Erythroblast (primary cell): ENCODE measurements at regions not wholly inside any gene's neighbourhood (a gene's known extent, or its start where the extent isn't known, plus 50 kb on each side); places are given as distances from the start of the nearest gene placed in this dataset.

Experiments
- DNase-seq, 2 experiments: peaks; one replicate each; lab custom pipeline; 2025; lab: John Stamatoyannopoulos, UW
- GATA1 ChIP-seq: IDR thresholded peaks from 2 replicates; pipeline ENCODE4 v1.6.1; 2011; ENCODE audit warnings: low read depth, mild to moderate bottlenecking, control low read depth, low read length, moderate library complexity
- POLR2A ChIP-seq: IDR thresholded peaks from 2 replicates; pipeline ENCODE4 v1.6.1; 2011; ENCODE audit warnings: mild to moderate bottlenecking, low read length

DNA sequence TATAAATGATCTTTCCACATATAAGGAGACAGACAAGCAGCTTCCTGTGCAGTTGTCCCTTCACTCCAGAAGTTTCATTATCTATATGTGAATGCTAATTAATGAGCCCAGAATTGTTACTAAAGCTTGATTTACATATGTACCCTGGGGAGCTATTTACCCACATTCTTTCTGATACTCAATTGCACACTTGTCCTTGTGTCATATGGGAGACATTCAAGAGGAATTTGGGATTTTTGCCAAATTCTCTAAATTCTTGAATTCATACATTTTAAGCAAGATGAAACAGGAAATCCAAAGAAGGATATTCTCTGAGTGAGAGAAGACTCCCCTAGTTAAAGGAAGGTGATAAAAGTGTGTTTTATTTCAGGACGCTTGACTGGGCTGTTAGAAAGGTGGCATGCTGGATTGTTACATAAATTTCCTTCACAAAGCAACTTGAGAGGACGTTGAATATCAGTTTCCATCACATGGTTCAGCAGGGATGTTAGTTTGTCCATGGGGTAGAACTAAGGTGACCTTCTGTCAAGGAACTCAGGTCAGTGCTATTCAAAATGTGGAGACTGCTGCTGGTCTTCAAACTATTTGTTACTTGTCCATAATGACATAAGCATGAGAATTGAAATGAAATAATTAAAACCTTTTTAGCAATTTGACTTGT is 368.2 kb downstream of the IRS1 start:
- no peak for DNase-seq
- TF ChIP-seq GATA1 = no peak
- TF ChIP-seq POLR2A = no peak

DNA sequence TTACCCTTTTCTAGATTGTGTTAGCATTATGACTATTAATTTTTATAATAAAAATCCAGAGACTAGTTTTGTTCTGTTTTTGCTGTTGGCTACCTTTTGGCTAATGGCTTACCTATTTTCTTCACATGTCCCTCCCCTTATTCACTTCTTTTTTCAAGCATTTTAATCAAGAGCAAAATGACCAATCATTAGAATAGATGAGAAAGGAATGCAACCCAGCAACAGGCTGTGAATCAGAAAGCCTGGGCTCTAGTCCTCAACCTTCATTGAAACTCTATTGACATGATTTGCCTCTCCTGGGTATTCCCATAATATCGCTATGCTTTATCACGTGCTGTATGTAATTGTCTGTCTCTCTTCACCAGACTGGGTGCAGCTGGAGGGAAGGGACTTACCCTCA is 370.1 kb downstream of the IRS1 start:
- TF ChIP-seq GATA1 (no peak), POLR2A (no peak)
- no peak for DNase-seq

DNA sequence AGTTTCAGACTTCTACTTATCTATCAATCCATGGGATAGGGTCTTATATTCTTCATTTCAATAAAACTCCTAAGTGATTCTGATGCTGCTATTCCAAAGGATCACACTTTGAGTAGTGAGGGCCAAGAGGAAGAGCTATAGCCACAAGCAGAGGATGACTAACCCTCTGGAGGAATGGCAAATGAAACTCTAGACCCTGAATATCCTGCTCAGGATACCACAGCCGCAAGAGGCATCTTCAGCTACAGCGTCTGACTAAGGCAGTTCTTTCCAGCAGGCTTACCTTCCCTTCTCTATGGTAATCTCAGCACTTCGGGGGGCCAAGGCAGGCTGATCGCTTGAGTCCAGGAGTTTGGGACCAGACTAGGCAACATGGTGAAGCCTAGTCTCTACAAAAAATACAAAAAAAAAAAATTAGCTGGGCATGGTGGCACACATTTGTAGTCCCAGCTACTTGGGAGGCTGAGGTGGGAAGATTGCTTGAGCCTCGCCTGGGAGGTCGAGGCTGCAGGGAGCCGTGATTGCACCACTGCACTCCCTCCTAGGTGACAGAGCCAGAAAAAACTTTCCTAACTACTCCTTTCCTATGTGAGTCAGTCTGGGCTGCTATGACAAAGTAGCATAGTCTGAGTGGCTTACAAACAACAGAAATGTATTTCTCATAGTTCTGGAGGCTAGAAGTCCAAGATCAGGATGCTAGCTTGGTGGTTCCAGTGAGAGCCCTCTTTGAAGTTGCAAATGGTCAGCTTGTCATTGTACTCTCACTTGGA is 371.9 kb downstream of the IRS1 start:
- TF ChIP-seq GATA1 (no peak), POLR2A (no peak)
- no peak for DNase-seq

DNA sequence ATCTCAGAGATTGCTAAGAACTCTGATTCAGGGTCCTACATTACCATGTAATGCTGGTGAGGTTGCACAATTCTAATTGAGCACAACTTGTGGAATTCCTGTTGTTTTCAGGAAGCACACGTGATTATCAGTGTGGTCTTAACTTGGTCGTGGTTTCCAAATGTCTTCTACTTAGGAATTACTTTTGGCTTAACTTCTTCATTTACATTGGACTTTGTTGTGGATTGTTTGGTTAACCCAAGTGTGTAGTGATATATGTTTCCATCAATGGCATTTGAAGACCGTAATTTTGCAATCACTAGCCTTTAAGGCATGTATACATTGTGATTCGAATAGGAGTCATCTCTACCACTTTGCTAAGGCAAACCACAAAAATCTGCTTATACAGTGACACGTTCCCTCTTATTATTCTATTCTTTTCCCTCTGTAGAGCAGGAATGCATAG is 373.3 kb downstream of the IRS1 start:
- TF ChIP-seq POLR2A (no peak), GATA1 (no peak)
- DNase-seq = no peak

DNA sequence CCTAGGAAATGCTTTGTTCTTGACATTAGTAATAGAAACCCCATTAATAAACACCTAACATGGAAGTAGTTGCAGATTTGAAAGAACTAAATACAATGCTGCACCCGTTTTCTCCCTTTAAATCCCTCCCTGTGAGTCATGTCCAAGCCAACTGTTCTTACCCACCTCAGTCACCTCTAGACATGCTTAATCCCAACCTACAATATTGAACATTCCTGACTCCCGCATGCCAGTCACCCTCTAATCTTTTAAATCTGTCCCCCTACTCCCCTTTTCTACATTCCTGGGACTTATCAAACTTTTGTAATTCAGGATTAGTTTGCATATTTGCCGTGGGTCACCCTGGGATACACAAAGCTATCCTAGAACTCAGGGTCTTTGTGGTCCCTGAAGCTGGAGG is 374.6 kb downstream of the IRS1 start:
- TF ChIP-seq GATA1 (no peak), POLR2A (no peak)
- no peak for DNase-seq

DNA sequence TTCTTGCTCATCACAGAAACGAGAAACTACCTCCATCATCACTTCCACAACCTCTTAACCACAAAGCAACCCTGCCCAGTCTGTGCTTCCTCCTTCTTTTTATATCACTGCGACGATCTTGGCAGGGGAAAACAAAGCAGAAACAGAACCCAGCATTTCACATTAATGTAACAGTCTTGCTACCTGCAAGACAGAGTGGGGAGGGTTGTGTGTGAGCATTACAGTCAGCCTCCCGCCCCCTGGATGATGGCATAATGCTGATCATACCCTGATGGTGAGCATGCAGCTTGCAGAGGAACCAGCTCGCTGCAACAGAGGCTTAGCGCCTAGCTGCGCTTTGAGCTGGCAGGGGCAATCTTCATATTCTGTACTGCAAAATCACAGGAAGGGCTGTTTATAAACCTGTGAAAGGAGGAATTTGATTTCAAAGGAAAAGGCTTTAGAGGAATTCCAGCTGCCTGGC is 376.1 kb downstream of the IRS1 start:
- TF ChIP-seq GATA1 (no peak), POLR2A (no peak)
- no peak for DNase-seq

DNA sequence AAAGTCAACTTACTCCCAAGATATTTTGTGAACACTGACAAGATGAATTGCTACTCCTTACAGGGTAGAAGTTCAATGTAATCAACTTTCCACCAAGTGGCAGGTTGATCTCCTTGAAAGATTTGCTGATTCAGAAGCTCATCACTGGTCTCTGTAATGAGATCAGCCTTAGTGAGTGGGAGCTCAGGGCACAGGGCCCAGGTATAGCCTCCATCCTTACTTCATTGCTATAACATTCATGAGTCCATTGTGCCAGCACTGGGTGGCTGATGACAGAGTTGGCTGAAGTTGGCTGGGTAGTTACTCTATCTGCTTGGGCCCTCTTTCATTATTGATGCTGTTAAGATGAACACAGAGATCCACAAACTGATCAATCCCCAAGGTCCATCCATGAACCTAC is 379.0 kb downstream of the IRS1 start:
- TF ChIP-seq POLR2A = no peak
- DNase-seq = no peak

DNA sequence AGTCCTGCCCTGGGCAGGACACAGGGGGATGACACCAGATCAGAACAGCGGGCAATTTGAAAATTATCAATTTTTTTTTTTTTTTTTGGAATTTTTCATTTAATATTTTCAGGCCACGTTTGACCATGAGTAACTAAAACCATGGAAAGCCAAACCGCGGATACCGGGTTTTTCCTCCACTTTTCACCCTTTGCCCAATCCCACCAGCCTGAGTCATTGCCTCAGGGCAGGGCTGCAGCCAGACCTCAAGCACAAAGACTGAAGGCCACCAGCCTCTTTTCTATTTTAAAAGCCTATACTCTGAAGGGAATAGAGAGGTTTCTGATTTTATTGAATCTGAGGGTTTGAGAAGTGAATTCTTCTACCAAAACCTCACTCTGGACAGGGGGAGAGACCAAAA is 381.1 kb downstream of the IRS1 start:
- DNase-seq = no peak
- TF ChIP-seq GATA1 (no peak), POLR2A (no peak)

DNA sequence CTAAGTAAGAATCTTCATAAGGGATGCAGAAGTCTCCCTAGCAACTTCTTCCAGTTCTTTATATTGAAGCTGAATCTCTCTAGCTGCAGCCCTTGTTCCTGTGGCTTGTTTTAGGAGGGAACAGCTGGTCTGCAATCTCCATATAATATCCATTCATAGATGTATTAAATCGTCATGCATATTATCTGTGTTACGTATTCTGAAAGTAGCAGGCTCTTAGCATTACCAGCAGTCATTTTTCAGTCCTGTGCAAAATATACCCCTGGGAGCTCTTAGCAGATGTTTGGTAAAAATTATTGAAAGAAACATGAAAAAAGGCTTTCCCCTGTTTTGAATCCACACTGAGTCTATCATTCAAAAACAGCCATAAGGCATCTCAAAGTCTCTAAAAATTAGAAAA is 385.3 kb downstream of the IRS1 start:
- DNase-seq = no peak
- no peak for TF ChIP-seq POLR2A
- no peak for TF ChIP-seq GATA1

DNA sequence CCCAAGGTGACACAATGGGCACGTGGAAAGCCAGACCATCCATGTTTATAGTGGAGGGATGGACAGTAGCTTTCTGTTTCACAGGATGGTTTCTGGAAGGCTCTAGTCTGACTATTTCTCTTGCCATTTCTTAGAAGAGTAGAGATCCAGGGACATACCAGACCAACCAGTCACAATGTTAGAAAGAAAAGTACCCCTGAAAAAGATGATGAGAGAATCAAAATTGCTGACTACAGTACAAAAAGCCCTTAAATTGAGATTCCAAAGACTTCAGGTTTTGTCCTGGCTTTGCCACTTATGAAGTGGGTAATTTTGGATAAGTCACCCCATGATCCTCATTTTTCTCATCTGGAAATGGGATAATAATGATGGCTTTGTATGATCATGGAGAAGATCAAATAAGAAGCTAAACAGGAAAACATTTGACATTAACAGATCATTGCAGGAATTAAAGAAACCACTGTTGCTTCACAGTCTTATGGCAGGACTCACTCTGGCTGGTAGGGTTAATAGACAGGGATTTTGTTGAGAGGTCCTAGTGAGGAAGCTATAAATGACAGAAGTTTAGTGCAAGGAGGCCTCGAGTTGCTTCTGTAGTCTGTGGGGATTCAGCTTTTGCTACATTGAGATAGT is 386.0 kb downstream of the IRS1 start:
- TF ChIP-seq POLR2A (no peak), GATA1 (no peak)
- no peak for DNase-seq

DNA sequence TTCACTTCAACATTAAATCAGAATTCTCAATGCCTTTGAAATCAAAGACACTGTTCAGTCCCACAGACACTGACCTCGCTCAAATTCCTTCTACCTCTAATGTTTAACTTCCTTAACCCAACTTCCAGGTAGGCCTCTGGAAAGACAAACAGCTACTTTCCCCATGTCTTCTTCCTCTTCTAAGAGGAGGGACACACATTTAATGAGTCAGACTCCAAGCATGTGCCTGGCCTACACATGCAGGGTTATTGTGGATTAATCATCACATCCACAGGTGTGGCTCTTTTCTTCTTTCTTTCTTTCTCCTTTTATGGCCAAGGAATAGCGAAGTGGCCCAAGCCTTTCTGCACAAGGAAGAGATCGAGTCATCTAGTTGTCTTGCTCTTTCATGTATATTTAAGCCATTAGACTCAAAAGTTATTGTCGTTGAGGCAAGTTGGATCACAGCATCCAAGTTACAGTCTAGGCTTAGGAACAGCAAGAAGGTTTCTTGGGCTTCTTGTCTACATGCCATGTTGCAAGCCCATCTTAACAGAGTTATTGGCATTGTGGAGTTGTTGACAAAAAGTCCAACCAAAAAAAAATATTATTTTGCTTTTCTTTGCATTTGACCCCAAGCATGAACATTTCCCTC is 387.8 kb downstream of the IRS1 start:
- TF ChIP-seq POLR2A = no peak
- TF ChIP-seq GATA1 = no peak
- no peak for DNase-seq

DNA sequence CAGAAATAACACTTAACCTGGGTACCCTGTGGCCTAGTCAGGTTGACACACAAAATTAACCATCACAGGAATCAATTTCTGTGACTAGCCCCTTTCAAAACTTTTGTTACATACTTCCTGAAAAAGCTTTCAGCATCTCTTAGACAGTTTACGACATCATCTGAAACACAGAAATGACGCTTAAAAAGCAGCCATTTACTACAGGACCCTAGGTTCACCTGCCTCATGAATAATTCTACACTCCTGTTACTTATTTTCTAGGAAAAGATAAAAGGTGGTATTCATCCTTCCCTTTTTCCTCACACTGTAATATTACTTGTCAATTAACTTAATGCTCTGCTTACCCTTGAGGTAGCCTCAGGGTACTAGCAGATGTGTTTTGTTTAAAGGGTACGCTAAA is 388.4 kb downstream of the IRS1 start:
- no peak for DNase-seq
- no peak for TF ChIP-seq POLR2A
- no peak for TF ChIP-seq GATA1

DNA sequence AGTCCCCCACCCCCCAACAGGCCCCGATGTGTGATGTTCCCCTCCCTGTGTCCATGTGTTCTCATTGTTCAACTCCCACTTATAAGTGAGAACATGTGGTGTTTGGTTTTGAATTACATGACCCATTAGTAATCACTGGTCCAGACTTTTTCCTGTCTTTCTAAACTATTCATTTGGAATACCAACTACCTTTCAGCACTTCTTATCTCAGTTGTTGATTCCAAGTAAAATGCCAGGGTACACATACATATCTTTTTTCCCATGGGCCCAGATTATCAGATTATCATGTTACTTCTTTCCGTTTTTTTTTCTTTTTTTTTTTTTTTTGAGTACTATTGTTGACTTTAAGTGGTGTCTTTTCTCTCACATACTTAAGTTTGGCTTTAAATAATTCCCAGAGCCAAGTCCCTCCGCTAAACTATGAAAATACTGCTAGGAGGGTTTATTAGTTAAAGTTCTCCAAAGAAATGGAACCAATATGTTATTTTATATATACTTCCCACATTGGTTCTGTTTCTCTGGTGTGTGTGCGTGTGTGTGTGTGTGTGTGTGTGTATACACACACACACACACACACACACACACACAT is 389.3 kb downstream of the IRS1 start:
- TF ChIP-seq GATA1 (no peak), POLR2A (no peak)
- DNase-seq = no peak
